Activated CD8-positive, alpha-beta memory T cell treated with anti-CD3 and anti-CD28 coated beads for 48 hours (primary cell): ENCODE measurements at regions not wholly inside any gene's neighbourhood (a gene's known extent, or its start where the extent isn't known, plus 50 kb on each side); places are given as distances from the start of the nearest gene placed in this dataset.

ENCODE experiments used
- DNase-seq, 3 experiments: peaks; one replicate each; pipeline ENCODE4 v3.0.0-alpha.2; 2020; ENCODE audit warnings: low read depth in 2 of 3, low spot score in 2 of 3

DNA sequence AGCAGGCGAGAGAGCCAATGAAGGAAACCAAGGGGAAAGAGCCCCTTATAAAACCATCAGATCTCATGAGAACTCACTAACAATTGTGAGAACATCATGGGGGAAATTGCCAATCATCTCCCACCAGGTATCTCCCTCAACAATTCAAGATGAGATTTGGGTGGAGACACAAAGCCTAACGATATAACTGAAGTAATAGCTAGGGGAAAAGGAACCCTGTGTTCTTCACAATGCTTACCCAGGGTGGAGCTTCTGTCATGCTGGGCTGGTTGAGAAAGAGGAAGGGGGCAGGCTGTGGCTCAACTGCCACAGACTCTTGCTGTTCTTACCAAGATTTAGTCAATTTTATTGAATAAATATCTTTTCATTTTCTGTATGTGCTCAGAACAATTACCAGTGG lies 392.1 kb upstream of the HS6ST1 start:
- DNase-seq = no peak

DNA sequence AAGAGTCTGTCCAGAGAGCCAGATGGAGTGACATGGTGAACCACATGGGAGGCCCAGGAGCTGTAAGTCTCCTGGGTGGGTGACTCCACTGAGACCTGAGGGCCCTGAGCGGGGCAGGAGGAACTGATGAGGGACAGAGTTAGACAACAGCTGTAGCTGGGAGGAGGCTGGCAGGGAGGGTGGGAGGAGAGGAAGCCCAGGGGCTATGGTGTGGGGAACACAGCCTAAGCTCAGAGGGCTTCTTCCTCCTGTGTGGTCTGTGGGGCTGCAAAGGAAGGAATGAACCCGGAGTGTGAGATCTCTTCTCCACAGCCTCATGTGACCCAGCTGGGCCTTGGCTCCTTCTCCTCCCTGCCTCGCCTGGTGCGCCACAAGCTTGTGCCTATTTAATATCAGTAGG lies 395.6 kb upstream of the HS6ST1 start:
- no peak for DNase-seq

DNA sequence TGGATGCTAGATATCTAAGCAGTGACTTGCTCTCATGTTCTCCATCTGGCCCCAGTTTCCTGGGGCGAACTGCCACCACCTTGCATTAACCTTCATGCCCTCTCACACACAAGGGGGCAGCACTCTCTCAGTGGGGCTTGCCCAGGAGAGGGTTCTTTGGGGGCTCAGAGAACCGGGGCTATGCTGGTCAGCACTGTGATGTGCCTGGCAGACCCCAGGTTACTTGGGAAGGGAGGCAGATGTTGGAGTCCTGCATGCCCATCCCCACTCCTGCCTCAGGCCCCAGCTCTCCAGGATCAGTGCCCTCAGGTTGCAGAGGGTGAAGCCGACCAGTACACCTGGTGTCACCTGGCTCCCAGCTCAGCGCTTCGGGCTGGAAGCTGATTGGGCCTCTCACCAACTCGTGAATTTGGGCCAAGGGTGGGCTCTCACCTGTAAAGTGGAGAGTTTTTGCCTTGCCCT lies 396.2 kb upstream of the HS6ST1 start:
- DNase-seq = no peak

DNA sequence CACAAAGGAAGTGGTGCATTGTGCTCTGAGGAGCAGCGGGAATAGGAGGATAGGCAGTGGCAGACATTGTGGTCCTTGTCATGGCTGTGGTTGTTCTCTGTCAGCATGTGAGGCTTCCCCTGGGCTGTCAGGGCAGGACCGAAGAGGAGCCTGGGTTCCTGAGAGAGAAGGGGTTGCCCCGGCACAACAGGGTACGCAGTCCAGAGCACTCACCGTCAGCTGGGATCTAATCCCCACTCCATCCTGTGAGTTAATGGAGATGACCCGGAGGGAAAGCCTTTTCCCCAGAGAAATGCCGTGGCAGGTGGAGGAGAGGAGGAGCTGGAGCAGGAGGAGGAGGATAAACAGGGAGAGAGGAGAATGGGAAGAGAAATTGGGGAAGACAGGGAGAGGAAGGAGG lies 396.7 kb upstream of the HS6ST1 start:
- DNase-seq = no peak

DNA sequence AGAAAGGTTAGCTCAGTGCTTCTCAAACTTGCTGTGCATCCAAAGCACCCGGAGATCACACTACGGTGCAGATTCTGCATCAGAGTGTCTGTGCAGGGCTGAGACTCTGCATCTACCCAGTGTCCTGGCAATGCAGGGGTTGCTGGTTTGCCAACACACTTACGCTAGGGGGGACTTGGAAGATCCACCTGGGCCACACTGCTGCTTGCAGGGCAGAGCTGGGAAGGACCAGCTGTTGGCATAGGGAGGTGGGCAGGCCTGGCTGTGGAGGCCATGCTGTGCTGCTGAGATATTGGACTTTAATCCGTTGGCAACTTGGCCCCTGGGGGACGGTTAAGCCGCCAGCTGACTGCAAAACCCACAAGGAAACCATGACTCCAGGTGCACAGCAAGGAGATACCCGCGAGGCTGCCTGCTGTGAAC lies 397.6 kb upstream of the HS6ST1 start:
- no peak for DNase-seq

DNA sequence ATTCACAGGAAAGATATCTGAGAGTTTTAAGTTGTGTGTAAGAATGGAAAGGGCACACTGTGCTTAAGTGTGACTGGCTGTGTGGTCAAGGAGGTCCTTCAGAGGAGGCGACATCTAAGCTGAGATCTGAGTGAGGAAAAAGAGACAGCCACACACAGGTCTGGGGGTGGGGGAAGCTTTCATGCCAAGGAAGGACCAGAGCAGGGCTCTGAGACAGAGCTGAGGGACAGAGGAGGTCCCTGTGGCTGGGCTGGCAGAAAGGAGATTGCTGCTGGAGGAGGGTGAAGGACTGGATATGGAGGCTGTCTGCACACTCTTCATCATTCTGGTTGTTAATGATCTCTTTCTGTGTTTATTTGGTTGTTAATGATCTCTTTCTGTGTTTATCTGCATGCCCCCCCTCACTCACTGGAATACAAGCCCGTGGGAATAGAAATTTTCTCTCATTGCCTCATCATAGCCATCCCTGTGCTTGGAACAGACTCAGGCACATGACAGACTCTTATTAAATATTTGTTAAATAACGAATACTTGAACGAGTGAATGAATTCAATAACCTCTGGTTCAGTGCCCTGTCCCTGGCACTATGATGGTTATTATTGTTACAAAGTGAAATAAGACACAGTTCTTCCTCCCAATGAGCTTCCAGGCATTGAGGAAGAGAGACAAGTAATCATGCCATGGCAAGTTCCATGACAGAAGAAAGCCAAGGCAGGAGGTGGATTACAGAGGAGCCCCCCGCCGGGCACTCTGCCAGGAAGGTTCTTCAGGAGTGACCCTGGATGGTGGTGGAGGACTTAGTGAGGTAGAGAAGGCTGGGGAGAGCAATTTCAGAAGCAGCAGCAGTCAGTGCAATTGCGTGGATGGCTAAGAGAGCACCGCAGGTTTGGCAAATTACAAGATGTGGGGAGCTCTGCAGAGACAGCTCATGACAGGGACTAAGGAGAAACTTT lies 399.4 kb upstream of the HS6ST1 start:
- DNase-seq = no peak

DNA sequence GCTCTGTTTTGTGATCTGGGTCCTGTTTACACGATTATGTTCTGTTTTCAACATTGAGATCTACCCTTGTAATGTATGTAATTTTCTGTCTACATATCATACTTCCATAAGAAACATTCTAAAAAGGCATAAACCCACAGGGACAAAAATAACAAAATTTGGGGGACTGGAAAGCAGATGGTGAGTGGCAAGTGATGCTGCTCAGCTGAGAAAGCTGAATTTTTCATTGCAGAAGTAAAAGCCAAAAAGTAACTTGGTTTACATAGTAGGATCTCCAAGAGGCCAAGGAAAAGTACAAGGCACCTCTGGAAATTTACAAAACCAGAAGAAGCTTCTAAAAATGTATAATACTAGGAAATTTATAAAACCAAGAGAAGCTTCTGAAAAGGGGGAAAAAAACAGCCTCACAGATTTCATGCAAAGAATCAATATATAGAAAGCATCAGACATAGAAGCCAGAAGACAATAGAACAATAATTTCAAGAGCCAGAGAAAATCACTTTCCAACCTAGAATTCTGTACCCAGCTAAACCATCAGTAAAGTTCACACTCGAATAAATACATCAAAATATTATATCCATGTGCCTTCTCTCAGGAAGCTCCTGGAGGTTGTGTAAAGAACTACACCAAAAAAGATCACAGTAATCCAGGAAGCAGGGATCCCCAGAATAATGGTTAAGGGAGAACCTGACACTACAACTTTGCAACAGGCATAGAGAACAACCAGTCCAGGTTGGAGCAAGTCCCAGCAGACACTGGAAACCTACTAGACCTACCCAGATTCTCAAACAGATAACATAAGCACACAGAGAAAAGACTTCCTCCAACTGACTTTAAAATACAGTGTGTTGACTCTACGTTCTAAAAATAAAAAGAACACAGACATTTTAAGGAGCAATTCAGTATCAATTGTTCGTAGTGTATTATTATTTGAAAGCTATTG lies 401.7 kb upstream of the HS6ST1 start:
- no peak for DNase-seq

DNA sequence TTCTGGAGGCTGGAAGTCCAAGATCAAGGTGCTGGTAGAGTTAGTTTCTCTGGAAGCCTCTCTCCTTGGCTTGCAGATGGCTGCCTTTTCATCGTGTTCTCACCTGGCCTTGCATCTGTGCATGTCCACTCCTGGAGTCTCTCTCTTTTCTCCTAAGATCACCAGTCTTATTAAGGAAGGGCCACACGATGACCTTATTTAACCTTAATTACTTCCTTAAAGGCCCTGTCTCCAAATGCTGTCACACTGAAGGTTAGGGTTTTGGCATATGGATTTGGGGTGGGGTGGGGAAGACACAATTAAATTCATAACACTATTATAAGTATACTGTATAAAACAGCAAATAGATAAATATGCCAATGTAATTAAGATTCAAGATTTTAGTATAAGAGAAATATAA lies 402.4 kb upstream of the HS6ST1 start:
- DNase-seq = no peak

DNA sequence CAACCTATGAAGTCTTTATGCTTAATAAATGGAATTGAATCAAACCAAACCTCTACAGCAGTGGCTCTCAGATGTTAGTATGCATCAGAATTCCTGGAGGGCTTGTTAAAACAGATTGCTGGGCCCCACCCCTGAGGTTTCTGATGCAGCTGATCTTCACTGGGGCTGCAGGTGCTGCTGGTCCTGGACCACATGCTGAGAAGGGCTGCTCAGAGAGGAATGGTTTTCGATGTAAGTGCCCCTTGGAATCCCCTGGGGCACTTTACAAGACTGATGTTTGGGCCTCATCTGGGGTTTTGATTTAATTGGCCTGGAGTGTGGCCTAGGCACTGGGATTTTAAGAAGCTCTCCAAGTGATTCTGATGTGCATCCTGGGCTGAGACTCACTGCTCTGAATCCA lies 403.8 kb upstream of the HS6ST1 start:
- no peak for DNase-seq

DNA sequence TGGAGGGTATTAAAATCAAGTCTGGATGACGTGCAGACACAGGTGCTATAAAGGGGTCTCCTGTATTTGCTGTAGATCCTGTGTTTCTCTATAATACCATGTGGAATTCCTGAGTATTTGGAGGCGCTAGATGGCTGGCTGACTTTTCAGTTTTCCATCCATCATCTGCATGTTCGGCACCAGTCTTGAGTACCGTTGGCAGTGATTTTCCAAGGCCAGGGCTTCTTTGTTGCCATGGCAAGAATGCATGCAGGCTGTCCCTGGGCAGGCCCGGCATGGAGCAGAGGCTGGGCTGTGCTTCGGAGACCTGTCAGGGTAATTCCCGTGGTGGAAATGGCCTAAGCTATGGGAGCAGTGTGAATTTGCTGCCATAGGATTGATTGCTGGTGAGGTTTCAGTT lies 405.9 kb upstream of the HS6ST1 start:
- DNase-seq = no peak

DNA sequence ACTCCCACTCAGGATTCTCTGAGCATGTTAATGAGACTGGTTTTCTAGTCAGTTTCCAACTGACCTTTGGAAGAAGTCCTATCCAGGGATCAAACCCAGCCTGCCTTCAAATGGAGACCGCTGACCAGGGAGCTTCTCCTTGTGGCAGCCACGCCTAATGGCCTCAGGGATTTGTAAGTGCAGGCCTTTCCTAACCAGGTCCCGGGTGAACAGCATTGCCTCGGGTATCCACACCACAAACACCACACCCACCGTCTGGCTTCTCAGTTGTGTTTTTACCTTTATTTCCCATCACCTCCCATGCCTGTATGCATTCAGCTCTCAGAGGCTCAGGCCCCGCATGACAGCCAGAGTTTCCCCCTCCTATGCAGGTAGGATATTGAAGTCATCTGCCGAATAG lies 406.3 kb upstream of the HS6ST1 start:
- DNase-seq = no peak

DNA sequence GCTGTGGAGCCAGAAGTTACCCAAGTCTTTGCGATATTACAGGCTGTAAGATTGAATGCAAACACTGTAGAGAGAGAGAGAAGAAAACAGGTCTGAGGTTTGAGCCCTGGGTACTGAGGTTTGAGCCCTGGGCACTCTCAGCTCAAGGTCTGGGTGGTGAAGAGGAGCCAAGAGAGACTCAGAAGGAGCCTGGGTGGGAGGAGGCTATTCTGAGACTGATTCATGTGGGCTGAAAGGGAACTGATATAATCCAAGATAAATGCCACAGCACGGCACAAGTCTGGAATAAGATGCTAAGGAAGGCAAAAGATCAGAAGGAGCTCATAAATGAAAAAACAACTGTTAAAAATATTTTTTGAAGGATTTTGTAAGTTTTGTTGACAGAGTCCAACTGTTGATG lies 407.6 kb upstream of the HS6ST1 start:
- no peak for DNase-seq

DNA sequence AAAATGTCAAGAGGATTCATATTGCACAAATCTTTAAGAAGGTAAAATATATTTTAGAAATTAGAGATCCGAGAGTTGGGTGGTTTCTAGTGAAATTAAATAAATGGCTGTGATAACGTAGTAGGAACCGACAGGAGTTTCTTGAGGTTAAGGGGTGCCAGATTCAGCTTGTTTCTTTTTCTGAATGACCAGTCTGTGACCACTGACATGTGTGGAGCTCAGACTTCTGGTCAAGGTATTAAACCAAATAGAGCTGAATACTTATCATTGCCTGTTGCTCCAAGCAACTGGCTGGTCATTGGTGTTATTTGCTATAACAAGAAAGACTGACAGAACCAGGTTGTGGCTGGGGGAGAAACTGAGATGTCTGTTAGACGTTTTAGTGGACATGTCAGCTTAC lies 408.2 kb upstream of the HS6ST1 start:
- no peak for DNase-seq

DNA sequence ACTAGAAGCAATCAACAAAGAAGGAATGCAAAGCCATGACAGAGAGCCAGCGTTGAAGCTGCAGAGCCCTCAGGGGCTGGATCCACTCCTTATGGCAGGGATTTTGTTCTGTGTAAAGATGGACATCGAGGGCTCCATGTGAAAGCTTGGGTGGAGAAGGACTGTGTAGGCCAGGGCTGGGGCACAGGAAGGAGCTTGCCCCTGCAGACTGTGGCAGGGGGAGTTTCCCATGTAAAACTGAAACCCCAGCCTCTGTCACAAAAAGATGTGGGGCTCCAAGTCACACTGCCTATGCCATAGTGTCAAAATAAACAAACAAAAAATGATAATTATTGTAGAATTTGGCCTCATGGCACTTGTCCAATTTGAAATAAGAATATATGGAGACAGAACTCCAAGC lies 408.7 kb upstream of the HS6ST1 start:
- DNase-seq = no peak

DNA sequence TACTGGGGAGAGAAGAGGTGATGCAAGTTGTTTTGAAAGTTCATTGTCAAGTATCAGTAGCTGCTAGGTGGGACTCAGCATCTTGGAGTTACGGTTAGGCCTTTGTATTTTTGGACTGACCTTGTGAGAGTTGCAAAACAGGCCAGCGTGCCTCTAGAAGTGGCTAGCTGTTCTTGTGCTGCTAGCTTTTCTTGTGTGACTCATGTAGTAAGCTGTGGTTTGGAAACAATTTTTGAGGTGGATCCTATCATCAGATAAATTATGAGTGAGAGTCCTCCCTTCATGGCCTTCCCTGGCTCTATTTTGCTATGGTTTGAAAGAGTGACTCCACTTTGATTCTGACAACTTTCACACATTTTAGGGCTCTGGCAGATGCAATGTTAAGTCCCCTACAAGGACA lies 409.2 kb upstream of the HS6ST1 start:
- DNase-seq = no peak

DNA sequence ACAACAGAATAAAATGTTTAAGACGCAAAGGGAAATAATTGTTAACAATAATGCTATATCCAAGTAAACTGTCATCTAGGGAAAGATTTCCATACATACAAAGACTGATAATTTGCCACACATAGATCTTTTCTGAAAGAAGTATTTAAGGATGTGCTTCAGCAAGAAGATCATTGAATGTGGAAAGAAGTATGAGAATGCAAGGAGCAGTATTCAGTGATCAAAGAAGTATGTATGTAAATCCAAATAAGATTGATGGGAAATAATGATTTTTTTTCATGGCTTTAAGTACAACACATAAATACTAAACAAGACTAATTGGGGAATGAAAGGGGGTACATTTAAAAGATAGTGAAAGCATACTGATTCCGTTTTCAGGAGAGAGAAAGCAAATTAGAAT lies 410.4 kb upstream of the HS6ST1 start:
- no peak for DNase-seq

DNA sequence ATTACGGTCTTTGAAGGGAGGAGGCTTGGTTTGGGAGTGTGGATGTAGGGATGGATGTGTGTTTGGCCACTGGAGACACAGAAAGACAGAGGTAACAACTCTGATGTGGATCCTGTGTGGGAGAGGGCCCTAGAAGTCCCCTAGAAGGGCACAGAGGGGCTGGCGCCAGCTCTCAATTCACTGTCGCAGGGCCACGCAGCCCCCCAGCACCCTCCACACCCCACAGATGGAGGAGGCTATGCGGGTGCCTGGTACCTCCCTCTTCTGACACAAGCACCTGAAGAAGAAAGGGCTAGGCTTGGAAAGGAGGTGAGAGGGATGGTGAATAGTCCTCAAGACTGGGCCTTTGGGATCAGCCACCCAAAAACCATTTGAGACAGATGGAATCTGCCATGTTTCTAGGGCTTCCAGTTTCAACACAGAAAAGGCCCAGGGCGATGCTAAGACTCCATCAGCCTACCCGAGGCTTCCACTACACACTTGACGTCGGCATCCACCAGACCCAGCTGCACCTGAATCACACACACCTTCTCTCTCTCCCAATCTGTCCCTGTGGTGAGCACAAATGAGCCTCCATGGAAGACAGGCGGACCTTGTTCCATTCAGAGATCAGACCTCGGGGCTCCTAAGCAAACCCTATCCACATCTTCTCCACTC lies 413.5 kb upstream of the HS6ST1 start:
- no peak for DNase-seq

DNA sequence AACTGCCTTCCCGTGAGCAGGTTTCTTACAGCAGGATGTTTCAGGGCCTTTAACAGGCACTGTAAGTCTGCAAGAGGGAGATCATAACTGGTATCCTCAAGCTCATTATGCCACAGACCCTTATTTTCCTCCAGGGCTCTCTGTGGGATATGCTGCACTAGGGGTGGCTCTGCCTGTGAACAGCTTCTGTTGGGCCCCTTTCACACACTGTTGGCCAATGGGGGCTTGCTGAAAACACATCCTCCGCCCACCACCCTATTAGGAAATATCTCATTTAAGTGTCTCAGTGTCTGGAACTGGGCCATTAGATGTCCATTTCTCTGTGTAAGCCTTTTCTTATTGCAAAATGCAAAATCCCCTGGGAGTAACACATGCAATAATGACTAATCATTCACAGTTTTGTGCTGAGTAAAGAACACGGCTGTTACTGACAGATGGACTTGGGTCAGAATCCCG lies 414.3 kb upstream of the HS6ST1 start:
- no peak for DNase-seq

DNA sequence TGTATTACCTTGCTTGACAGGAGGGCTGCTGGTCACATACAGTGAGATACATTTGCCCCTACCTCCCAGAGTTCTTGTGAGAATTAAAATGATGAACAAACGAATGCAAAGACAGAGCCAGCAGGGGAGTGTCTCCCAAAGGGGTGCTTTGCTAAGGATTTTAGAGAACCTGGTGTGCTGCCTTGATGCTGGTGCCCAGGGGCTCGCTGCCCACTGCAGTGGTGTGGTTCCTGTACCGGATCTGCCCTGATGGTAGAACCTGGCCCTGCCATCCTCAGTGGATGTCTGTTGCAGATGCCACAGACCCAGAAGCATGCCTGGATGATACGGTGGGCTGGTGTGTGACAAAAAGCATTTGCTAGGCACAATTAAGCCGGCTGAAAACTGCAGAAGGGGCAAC lies 414.8 kb upstream of the HS6ST1 start:
- DNase-seq = no peak

DNA sequence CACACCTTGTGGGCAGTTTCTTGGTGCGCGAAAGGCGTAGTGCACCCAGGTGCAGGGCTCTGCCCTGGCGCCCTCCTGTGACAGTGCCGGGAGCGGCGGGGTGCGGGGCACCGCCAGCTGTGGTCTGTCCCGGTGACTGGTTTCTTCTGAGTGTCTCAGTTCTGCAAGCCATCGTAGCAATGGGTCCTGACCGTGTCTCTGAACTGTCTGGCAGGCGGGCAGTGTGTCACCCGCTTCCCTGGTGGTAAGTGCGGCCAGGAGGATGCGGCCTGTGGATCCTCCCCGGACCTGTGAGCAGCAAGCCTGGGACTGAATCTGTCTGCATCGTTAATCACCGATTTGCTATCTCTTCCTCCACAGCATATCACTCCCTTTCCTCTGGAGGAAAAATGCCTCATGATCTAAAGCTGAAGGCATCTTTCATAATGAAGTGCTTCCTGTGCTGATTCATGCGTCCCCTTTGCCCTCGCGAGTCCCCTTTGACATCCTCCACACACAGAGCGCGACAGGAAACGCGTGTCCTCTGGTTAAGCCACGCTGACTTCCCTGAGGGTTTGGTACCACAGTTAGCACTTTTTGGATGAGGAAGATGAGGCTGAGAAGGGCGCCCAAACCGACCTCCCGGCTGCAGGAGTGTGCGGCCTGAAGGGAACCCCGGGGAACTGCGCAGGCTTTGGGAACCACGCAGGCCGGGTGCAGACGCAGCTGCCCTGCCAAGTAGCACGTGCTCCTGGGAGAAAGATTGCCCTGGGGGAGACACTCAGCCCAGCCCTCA lies 416.0 kb upstream of the HS6ST1 start:
- no peak for DNase-seq
